Osteoblast (primary cell): ENCODE measurements at regions not wholly inside any gene's neighbourhood (a gene's known extent, or its start where the extent isn't known, plus 50 kb on each side); places are given as distances from the start of the nearest gene placed in this dataset.

Source experiments
- DNase-seq: peaks from one replicate; pipeline ENCODE4 v3.0.0; 2011; ENCODE audit warnings: low spot score, mixed read lengths; ENCODE audit not compliant: insufficient read length; ENCODE audit errors: missing footprints
- H2AFZ ChIP-seq: 2 replicates; pipeline ENCODE4 v1.6.0; 2011; ENCODE audit warnings: mild to moderate bottlenecking, low read length
- H3K27ac ChIP-seq: 2 replicates; pipeline ENCODE4 v1.5.1; 2011; ENCODE audit warnings: mild to moderate bottlenecking, low read depth, low read length, moderate library complexity
- H3K27me3 ChIP-seq: 2 replicates; pipeline ENCODE4 v1.6.0; 2012; ENCODE audit warnings: mild to moderate bottlenecking, control low read depth, inconsistent platforms, low read length, moderate library complexity; ENCODE audit not compliant: insufficient read depth
- H3K36me3 ChIP-seq: 2 replicates; pipeline ENCODE4 v1.5.1; 2011; ENCODE audit warnings: mild to moderate bottlenecking, low read length, control low read depth, moderate library complexity; ENCODE audit not compliant: insufficient read depth
- H3K4me1 ChIP-seq: 2 replicates; pipeline ENCODE4 v1.5.1; 2011; ENCODE audit warnings: mild to moderate bottlenecking, low read length, control low read depth, moderate library complexity; ENCODE audit not compliant: insufficient read depth
- H3K4me2 ChIP-seq: 2 replicates; pipeline ENCODE4 v1.6.0; 2011; ENCODE audit warnings: mild to moderate bottlenecking, low read length; ENCODE audit not compliant: insufficient read depth
- H3K4me3 ChIP-seq: fragments of 200-600 bp; sonication (generic); 3 replicates; pipeline ENCODE4 v1.5.1; 2012; ENCODE audit warnings: mild to moderate bottlenecking, low read length, inconsistent platforms; ENCODE audit not compliant: insufficient read depth
- H3K79me2 ChIP-seq: 2 replicates; pipeline ENCODE4 v1.6.0; 2012; ENCODE audit warnings: mild to moderate bottlenecking, low read length, control low read depth, inconsistent platforms; ENCODE audit not compliant: insufficient read depth
- H3K9me3 ChIP-seq: 2 replicates; pipeline ENCODE4 v1.5.1; 2011; ENCODE audit warnings: low read depth, low read length, control low read depth
- H4K20me1 ChIP-seq: 2 replicates; pipeline ENCODE4 v1.6.0; 2012; ENCODE audit warnings: mild to moderate bottlenecking, low read length, control low read depth; ENCODE audit not compliant: insufficient read depth
- TF ChIP-seq, protein P1 (sequence below): IDR thresholded peaks from 2 replicates; pipeline ENCODE4 v1.5.1; 2011; ENCODE audit warnings: mild to moderate bottlenecking, low read depth, low read length, moderate library complexity; ENCODE audit errors: extremely low read depth

DNA sequence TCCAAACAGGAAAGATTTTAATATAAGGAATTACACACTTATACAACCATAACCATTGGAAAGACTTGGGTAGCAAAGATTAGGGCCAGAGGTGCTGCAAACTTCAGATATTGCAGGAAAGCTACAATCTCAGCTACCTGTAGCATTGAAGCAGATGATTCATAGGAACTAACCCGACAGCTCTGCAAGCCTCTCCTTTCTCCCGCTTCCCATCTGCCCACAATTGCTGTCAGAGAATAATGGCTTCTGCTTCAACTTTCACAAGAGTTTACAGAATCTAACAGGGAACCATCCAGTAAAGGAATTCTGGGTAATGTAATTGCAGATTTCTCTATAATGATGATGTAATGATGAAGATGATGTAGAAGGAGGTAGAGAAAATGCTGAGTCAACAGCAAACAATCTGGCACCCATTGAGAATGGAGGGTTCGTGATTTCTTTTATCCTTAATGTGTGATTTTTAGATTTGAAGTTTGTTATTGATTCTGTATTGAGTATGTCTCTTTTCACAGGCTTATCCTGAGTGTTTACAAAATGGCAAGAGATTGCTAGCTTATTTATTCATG lies 70.8 kb upstream of the USP47 start:
- Histone ChIP-seq H3K27ac (no peak overlapping the region), H3K27me3 (peaks cover 63% of the 10 kb centered on the region), H3K4me1 (no peaks in the 10 kb centered on the region), H3K4me3 (no peak overlapping the region), H2AFZ (no peak overlapping the region), H3K9me3 (no peaks in the 10 kb centered on the region), H3K79me2 (no peaks in the 10 kb centered on the region), H3K36me3 (no peaks in the 10 kb centered on the region), H4K20me1 (no peaks in the 10 kb centered on the region), H3K4me2 (no peak overlapping the region)
- TF ChIP-seq, protein P1, sequence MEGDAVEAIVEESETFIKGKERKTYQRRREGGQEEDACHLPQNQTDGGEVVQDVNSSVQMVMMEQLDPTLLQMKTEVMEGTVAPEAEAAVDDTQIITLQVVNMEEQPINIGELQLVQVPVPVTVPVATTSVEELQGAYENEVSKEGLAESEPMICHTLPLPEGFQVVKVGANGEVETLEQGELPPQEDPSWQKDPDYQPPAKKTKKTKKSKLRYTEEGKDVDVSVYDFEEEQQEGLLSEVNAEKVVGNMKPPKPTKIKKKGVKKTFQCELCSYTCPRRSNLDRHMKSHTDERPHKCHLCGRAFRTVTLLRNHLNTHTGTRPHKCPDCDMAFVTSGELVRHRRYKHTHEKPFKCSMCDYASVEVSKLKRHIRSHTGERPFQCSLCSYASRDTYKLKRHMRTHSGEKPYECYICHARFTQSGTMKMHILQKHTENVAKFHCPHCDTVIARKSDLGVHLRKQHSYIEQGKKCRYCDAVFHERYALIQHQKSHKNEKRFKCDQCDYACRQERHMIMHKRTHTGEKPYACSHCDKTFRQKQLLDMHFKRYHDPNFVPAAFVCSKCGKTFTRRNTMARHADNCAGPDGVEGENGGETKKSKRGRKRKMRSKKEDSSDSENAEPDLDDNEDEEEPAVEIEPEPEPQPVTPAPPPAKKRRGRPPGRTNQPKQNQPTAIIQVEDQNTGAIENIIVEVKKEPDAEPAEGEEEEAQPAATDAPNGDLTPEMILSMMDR: no peak
- no peak for DNase-seq

DNA sequence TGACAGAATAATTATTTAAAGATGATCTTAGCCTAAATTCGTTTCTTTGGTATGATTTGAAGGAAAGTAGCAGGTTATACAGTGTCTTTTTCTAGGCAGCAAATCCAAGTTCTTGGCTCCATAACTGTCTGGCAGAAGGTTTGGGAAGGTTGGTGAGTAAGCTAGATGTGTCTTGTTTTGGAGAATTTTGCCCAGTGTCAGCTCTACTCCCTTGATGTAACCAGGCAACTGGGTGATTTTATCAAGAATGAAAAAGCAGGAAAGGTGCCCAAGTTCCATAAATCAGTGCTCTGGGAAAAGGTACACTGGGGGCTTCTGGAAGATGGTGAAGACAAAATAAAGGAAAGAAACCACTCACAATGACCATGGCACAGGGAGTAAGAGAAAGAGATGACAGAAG lies 71.5 kb upstream of the USP47 start:
- H3K4me3 ChIP-seq: no peak overlapping the region
- no peaks in the 10 kb centered on the region for H3K36me3 ChIP-seq
- no peaks in the 10 kb centered on the region for H3K79me2 ChIP-seq
- TF ChIP-seq, protein P1: no peak
- no peak overlapping the region for H3K27ac ChIP-seq
- H3K4me2 ChIP-seq: no peak overlapping the region
- H4K20me1 ChIP-seq: no peaks in the 10 kb centered on the region
- no peaks in the 10 kb centered on the region for H3K4me1 ChIP-seq
- H3K9me3 ChIP-seq: no peaks in the 10 kb centered on the region
- DNase-seq: no peak
- peaks cover 61% of the 10 kb centered on the region for H3K27me3 ChIP-seq
- no peak overlapping the region for H2AFZ ChIP-seq

DNA sequence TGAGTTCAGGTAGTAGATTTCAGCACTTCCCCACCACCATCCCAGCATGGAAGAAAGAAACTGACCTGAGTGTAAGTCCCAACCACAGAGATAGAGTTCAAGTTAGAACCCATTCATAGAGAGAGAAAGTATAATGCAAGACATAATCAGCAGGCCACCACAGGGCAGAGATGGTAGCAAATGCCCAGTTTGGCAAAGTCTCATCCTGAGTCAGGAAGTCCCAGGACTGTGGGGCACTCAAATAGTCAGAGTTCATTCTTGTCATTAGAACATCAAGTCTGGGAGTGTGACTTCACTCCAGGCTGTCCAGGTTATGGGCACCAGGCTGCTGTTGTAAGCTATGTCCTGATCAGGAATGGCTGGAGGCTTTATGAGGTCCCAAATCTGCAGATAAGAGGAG lies 72.0 kb upstream of the USP47 start:
- Histone ChIP-seq H4K20me1 (no peaks in the 10 kb centered on the region), H3K36me3 (no peaks in the 10 kb centered on the region), H3K27me3 (peaks cover 57% of the 10 kb centered on the region), H3K27ac (no peak overlapping the region), H3K9me3 (no peaks in the 10 kb centered on the region), H3K4me2 (no peak overlapping the region), H3K4me3 (no peak overlapping the region), H3K4me1 (no peaks in the 10 kb centered on the region), H3K79me2 (no peaks in the 10 kb centered on the region), H2AFZ (no peak overlapping the region)
- no peak for DNase-seq
- TF ChIP-seq, protein P1: no peak

DNA sequence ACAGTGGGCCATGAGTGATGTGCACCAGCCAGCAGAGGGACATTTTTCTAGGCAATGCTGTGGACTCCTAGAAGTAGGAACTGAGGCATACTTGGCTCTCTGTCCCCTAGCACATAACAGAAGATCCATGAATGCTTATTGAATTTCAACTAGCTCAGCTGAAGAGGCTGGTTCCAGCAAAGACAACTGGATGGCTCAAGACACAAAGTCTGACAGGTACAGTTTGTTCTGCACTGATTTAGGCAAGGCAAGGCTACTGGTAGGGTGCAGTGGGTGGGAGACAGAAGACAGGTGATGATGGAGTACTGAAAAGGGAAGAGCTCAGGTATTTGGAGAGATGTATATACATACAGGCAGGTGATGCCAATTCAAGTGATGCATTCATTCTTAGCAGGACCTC lies 72.4 kb upstream of the USP47 start:
- Histone ChIP-seq H3K36me3 (no peaks in the 10 kb centered on the region), H4K20me1 (no peaks in the 10 kb centered on the region), H3K27me3 (peaks cover 57% of the 10 kb centered on the region), H3K27ac (no peak overlapping the region), H2AFZ (no peak overlapping the region), H3K9me3 (no peaks in the 10 kb centered on the region), H3K4me2 (no peak overlapping the region), H3K4me3 (no peak overlapping the region), H3K79me2 (no peaks in the 10 kb centered on the region), H3K4me1 (no peaks in the 10 kb centered on the region)
- TF ChIP-seq, protein P1: no peak
- no peak for DNase-seq
